ENCODE measurements at regions not wholly inside any gene's neighbourhood (a gene's known extent, or its start where the extent isn't known, plus 50 kb on each side); places are given as distances from the start of the nearest gene placed in this dataset.
"Not testable (repeated sequence)": the region's sequence is repeated elsewhere in the genome, so short reads cannot be mapped to it uniquely, and the experiment has no call there.

DNA sequence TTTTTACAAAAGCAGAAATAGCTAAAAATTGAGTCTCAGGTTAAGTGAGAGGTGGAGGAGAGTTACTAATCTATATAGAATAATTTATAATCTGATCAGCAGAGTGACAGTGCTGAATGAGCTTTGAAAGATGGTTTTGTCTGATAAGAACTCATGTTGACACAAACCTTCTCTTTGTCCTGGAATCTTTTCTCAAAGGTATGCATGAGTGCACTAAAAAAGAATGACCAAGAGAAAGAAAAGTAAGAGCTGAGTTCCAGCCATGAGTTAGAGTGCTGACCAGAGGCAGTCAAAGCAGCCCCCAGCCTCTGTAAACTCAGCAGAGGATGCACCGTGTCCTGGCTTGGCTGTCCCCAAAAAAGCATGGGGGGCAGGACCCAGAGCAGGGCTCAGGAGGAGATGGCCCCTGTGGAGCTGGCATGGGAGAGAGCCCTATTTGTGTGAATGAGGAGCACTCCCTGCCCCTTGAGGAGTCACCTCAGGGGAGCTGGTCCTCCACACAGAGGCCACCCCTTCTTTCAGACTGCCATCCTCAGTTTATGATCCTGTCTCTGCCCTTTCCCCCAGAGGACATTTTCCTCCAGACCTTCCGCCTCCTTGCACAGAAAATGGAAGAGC lies 129.8 kb downstream of the SEC23A start:
- DNase-seq (ENCODE audit: low spot score), result no peak

DNA sequence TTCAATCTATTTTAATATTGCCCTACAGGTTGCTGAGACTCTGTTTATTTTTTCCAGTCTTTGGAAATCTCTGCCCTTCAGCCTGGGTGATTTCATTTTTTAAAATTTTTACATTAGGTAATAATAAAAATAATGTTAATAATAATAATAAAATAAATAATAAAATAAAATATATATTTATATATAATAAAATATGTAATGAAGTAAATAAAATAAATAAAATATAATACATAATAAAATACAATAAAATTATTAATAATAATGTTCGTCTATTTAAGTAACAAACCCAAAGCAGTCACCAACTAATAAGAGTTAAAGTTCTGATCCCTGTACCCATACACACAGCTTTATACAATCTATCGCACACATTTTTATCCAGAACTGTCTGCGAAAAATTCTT lies 130.5 kb downstream of the SEC23A start:
- DNase-seq (ENCODE audit: low spot score), result no peak

DNA sequence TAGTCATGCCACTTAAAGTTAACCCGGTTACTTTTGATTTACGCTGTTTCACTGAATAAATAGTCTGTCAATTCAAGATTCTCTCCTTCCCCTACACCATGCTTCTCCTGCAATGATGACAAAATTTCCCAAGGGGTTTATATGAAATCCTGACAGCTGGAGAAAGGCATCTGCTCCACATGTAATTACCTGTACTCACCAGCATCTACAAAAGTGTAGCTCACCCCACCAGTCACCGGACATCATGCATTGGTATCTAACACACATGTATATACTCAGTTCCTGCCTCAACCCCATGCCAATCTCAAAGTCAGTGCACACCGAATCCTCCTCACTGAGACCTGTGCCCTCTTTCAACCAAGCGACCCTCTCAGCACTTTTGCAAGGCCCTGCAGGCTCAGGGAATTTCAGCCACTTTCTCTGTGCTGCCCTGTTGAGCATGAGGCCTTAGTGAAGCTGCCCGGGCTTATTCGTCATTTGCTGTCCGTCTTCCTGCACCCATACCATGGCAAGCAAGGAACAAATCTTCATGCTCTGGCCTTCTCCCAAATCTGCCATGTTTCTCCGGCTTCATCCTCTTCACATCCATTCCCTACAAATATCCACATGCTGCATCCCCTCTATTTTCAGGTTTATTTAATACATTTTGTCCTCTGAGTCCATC lies 131.6 kb downstream of the SEC23A start:
- DNase-seq (ENCODE audit: low spot score), result no peak

DNA sequence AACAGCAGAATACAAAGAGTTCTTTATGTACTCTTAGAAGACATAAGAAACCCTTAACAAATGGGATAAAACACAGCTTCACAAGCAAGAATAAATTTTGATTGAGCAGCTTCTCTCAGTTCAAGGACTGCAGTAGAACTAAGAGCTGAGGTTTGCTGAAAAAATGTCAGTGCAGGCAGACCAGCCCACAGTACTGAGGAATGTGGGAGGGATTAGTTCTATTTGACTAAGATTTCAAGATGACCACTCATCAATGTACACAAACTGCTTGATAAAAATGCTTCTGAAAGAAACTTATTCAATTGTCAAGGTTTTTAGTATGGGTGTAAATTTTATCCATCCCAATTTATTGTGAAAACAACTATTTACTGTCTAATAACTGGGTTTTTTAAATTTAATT lies 138.4 kb downstream of the SEC23A start:
- DNase-seq (ENCODE audit: low spot score), result no peak

DNA sequence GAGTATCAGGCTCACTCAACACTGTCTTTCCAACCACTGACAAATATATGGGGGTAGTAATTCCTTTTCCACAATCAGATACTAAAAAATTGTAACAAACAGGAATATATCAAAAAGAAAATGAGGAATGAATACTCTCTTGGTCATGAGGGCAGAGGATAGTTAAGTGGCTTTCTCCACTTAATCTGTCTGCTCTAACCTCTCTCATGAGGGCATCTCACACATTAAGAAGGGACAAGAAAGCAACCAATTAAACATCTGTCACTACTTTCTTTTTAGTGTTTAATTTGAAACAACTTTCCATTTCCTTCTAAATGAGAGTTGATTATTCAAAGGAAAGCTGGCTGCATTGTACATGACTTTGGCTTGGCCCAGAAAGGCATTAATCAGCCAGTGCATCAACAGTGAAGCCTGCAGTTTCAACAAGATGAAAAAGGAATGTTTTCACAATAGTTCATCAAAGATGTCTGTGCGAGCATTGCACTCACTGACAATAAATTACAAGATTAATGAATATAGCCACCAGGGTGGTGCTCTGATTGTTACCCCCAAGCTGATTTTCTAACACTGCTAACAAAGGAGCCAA lies 142.0 kb downstream of the SEC23A start:
- no peak for DNase-seq (ENCODE audit: low spot score)

DNA sequence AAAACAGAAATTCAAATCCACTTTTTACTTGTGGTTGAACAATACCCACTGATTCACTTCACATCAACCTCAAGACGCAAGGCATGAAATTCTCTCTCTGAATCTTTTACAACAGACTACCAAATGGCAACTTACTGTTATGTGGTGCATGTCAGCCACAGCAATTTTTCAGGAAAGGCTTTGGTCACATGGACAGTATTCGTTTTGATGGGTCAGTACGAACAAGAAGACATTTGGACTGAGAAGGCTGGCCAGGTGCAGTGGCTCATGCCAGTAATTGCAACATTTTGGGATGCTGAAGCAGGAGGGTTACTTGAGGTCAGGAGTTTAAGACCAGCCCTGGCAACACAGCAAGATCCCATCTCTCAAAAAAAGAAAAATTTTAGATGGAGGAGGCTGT lies 144.0 kb downstream of the SEC23A start:
- DNase-seq (ENCODE audit: low spot score), result no peak

DNA sequence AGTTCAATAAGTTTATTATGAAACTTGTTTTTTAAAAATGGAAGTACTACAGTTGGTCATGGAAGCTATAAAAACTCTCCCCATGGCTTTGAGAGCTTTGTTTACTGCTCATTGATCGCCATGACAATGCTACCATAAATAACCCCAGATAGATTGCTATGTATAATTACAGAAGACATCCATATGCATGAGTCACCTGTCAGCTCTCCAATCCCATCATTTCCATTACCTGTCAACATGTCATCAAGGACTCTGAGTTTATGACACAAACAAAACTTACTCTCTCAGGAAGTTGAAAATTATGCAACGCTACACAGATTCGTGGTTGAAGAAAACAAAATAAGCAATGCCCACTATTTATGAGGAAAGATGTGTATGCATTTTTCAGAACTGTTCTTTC lies 144.4 kb downstream of the SEC23A start:
- no peak for DNase-seq (ENCODE audit: low spot score)

DNA sequence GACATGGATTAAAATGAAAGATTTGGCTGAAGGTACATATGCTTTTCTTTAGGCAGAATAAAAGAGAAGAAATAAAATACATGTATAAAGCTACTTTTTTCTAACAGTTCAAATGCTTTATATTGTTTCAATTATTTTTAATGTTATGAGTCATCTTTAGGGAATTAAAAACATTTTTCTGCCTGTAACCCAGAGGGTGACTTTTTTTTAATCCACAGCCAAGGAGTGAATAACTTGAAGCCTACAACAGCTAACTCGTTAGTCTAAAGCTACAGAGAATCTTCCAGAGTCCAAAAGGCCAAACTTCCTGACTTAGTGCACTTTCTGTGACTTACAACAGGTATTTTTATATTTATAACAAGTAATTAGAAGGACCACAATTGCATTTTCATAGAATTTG lies 151.6 kb downstream of the SEC23A start:
- no peak for DNase-seq (ENCODE audit: low spot score)

DNA sequence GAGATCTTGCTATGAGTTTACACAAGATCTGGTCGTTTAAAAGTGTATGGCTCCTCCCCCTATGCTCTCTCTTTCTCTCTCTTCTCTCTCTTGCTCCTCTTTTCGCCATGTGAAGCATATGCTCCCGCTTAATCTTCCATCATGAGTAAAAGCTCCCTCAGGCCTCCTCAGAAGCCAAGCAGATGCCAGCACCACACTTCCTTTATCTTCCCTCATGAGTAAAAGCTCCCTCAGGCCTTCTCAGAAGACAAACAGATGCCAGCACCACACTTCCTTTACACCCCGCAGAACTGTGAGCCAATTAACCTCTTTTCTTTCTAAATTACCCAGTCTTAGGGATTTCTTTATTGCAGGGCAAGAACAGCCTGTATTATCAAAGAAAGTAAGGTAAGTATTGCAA lies 152.4 kb downstream of the SEC23A start:
- no peak for DNase-seq (ENCODE audit: low spot score)

DNA sequence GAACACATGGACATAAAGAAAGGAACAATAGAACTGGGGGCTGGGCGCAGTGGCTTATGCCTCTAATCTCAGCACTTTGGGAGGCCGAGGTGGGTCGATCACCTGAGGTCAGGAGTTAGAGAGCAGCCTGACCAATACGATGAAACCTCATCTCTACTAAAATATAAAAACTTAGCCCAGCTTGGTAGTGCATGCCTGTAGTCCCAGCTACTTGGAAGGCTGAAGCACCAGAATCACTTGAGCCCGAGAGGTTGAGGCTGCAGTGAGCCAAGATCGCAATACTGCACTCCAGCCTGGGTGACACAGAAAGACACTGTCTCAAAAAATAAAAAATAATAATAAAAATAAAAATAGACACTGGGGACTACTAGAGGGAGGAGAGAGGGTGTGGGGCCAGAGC lies 154.5 kb downstream of the SEC23A start:
- DNase-seq (ENCODE audit: low spot score), result no peak

DNA sequence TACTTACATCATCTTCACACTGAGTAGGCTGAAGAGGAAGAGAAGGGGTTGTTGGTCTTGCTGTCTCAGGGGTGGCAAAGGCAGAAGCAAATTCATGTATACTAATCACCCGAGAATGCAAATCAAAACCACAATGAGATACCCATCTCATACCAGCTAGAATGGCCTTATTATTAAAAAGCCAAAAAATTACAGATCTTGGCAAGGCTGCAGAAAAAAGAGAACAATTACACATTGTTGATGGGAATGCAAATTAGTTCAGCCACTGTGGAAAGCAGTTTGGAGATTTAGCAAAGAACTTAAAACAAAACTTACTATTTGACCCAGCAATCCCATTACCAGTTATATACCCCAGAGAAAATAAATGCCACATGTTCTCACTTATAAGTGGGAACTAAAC lies 154.9 kb downstream of the SEC23A start:
- no peak for DNase-seq (ENCODE audit: low spot score)

DNA sequence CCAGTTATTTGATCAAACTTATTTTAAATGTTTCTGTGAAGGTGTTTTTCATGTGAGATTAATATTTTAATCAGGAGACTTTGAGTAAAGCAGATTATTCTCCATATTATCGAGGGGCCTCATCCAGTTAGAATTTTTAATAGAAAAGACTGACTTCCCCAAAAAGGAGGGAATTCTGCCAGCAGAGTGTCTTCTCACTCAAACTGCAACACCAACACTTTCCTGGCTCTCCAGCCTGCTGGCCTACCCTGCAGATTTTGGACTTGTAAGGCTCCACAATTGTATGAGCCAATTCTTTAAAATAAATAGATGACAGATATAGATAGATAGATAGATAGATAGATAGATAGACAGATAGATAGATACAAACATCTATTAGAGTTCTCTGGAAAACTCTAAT lies 155.7 kb downstream of the SEC23A start:
- DNase-seq (ENCODE audit: low spot score), result no peak

DNA sequence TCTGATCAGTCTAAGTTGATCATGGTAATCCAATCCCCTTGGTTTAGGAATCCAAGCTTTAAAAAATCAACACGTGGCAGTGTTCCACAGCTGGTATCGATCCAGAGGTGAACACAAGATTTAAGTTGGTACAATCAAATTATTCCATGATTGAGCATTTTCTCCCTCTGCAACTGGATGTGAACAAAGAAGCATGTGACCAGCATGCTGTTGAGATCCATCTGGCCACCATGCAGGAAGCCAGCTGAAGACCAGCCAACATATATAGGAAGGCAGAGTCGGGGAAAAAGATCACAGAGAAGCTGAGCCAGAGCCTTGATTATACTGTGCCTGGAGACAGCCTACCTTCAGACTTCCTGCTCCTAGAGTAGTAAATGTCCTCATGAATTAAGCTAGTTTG lies 158.3 kb downstream of the SEC23A start:
- no peak for DNase-seq (ENCODE audit: low spot score)

DNA sequence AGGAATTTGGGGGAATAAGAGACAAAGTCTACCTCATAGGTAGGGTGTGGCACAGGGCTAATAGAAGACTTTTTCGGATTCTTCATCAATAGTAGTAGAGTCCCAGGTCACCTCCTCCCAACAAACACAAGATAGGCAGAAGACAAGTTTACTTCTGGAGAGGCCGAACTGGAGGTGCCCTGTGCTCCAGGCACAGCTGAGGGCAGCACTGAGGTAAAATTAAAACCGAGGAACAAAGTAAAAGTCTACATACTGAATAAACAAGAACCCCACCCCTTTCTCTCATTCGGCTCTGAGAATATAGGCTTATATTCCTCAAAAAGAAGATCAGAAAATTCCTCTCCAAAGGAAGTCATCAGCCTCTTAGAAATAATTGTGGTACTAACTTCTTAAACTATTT lies 161.5 kb downstream of the SEC23A start:
- DNase-seq (ENCODE audit: low spot score), result no peak

DNA sequence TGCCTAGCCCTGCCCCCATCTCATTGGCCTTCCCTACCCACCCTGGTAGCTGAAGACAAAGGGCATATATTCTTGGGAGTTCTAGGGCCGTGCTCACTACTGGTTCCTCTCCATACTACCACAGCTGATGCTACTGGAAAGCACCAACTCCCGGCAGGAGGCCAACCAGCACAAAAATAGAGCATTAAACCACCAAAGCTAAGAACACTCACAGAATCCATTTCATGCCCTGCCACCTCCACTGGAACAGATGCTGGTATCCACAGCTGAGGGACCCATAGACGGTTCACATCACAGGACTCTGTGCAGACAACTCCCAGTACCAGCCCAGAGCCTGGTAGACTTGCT lies 170.4 kb downstream of the SEC23A start:
- DNase-seq (ENCODE audit: low spot score), result not testable (repeated sequence)

DNA sequence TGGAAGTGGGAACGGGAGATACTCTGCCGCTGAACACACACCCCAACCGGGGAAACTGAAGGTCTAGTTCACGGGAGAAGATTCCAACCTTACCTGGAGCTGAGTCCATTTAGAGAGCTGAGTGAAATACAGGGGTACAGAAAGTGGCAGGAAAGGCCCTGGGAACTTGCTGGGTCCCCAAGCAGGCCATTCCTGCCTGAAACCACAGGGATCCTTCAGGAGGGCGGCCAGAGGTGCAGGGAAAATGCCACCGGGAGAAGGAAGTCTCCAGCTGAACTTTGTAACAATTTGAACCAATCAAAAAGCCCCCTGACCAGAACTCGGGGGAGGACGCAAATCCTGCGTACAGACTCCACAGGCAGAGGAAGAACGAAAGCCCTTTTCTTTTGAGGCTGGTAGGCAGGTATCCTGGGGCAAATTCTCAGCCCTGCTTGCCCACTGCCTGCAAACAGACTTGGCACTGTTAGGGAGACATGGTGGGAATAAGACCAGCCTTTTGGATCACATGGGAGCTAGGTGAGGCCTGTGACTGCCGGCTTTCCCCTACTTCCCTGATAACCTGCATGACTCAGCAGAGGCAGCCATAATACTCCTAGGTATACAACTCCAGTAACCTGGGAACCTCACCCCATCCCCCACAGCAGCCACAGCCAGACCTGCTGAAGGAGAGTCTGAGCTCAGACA lies 170.9 kb downstream of the SEC23A start:
- DNase-seq (ENCODE audit: low spot score), result no peak

DNA sequence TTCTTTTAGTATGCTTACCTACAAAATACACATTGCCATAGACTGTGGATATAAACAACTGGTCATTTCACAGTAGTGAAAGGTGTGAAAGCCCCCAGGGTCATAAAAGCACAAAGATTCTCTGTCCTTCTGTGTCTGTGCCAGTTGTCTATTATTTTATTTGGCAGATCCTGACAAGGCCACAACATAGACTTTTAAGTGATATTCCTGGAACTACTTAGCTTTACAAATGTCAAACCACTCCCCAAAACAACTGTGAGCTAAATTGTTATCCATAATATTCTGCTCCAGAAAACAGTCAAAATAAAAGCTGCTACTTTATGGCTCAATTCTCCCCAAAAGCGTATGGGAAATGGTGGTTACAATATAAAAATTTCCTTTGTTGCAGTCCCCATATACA lies 172.1 kb downstream of the SEC23A start:
- no peak for DNase-seq (ENCODE audit: low spot score)

DNA sequence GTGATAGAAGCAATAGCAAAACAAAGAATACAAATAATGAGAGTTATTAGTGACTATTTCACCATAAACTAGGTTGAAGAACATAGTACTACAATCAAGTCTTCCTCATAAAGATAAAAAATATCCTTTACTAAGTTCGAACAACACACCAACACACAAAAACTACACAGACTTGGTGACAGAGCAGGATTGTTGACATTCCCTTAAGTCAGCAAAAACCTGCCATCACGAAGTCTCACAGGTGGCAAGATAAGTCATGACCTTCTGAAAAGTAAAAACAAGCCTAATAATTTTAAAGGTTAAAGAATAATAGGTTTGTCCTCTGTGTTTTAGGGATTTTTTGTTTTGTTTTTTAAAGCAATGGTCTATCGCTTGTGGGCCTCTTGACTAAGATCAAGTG lies 173.0 kb downstream of the SEC23A start:
- DNase-seq (ENCODE audit: low spot score), result no peak

DNA sequence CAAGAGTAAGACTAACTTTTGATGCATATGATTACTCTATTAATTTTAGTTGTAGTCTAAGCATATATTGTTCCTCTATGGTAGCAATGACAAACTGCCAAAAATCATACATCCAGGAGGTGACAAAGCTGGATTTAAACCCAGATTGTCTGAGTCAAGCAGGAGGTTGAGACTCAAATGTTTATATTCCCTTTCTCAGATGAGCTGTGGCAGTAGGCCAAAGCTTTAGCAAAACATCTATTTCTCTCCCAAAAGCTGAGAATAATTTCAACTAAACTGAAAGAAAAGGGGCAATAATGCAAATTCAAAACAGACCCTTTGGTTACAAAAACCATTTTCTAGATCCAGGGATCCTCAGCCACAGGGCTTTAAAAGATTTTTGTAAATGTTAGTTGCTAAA lies 173.6 kb downstream of the SEC23A start:
- DNase-seq (ENCODE audit: low spot score), result no peak

DNA sequence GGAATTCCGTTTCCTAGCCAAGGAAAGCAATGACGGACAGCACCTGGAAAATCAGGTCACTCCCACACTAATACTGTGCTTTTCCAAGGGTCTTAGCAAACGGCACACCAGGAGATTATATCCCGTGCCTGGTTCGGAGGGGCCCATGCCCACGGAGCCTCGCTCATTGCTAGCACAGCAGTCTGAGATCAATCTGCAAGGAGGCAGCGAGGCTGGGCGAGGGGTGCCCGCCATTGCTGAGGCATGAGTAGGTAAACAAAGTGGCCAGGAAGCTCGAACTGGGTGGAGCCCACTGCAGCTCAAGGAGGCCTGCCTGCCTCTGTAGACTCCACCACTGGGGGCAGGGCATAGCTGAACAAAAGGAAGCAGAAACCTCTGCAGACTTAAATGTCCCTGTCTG lies 181.1 kb downstream of the SEC23A start:
- DNase-seq (ENCODE audit: low spot score), result not testable (repeated sequence)

DNA sequence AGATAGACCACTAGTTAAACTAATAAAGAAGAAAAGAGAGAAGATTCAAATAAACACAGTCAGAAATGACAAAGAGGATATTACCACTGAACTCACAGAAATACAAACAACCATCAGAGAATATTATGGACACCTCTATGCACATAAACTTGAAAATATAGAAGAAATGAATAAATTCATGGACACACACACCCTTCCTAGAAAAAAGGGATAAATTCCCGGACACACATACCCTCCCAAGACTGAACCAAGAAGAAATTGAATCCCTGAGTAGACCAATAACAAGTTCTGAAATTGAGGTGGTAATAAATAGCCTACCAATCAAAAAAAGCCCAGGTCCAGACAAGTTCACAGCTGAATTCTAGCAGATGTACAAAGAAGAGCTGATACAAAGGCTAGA lies 187.9 kb downstream of the SEC23A start:
- no peak for DNase-seq (ENCODE audit: low spot score)

DNA sequence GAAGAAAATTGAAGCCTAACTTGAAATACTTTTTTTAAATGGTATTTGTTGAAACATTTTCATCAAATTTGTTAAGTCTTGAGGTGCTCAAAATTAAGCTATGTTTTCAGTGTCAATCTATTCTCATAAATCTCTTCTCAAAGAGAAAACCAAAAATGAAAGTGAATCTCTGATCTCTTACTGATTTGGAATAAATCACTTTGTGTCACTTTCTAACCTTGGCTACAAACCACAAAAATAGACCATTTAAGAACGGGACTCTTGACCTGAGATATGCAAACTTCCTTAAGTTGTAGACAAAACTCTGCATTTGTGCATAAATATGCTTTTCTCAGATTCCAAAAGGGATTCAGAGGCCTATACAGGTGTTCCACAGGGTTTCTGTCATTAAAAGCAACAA lies 192.9 kb downstream of the SEC23A start:
- no peak for DNase-seq (ENCODE audit: low spot score)

DNA sequence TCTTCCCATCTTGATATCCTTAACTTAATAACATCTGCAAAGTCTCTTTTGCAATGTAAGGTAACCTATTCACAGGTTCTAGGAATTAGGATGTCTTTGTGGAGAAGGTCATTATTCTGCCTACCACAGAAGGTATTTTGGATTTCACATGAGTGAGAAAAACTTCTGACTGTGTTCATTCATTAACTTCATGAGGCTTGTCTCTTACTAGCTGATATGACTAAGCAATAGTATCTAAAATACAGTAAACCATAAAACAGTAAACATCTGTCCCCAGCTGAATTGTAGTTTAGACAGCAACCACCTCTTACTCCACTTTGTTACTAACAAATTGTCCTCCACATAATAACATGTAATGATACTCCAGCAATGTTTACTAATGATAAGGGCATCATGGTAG lies 198.1 kb downstream of the SEC23A start:
- DNase-seq (ENCODE audit: low spot score), result no peak

DNA sequence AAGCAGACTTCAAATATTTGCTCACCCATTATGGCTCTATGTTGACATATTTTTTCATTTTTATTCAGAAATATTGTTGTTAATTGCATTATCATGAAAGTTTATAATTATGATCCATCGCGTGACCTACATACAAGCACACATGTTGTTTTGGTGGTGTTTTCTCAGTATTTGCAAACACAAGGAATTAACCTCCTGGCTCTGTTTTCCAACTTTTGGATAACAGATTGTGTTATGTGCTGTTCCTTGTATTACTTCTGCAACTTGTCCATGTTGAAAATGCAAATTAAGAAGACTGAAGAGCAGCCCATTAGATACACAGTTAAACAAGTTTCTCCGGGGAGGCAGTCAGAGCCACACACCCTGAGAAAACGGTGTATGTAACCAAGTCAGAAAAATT lies 201.2 kb downstream of the SEC23A start:
- no peak for DNase-seq (ENCODE audit: low spot score)

All from CD4-positive, alpha-beta T cell treated with Interleukin-15 for 4 hours (primary cell).